ENCODE measurements at regions not wholly inside any gene's neighbourhood (a gene's known extent, or its start where the extent isn't known, plus 50 kb on each side); places are given as distances from the start of the nearest gene placed in this dataset.

GRCh38 chr1:82195245-82195644 is 394.5 kb downstream of the ADGRL2 start:
- no peak for DNase-seq (ENCODE audit: low read depth)

GRCh38 chr1:82185084-82185483 is 384.4 kb downstream of the ADGRL2 start:
- no peak for DNase-seq (ENCODE audit: low read depth)

- DNase-seq (ENCODE audit: low read depth) = no peak
Measured at GRCh38 chr1:82181846-82182245, 381.1 kb downstream of the ADGRL2 start.

DNA sequence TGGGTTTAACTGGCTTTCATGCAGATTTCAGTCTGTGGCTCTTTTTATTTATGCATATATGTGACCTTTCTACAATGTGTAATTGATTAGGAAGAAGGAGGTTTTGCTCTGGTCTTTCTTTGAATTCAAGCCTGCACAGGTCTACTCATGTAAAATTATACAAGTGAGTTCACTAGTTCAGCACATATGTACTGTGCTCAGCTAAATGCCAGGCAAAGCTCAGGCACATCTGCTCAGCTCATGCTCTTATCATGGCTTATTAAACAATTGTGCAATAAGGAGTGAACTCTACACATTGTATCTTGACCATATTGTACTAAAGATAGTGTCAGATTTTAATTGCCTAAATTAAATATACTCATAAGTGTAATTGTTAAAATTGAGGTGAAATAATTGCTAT is 378.4 kb downstream of the ADGRL2 start:
- no peak for DNase-seq (ENCODE audit: low read depth)

GRCh38 chr1:82177192-82177591 is 376.5 kb downstream of the ADGRL2 start:
- DNase-seq (ENCODE audit: low read depth) = no peak

DNA sequence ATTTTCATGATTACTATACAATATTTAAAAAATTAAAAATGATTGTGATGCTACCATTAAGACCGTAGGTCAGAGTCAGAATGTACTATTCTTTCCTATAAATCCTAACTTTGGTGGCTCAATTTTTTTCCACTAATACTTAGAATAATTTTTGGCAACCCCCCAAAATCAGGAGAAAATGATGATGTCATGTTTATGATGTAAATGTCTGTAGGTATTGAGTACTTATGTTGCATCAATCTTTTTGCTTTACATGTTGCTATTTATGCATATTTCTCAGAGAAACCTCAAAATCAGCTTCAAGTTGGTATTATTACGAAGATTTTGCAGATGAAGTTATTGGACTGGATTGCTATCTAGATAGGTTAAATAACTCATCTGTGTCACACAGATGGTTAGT is 371.2 kb downstream of the ADGRL2 start:
- DNase-seq (ENCODE audit: low read depth) = no peak

DNA sequence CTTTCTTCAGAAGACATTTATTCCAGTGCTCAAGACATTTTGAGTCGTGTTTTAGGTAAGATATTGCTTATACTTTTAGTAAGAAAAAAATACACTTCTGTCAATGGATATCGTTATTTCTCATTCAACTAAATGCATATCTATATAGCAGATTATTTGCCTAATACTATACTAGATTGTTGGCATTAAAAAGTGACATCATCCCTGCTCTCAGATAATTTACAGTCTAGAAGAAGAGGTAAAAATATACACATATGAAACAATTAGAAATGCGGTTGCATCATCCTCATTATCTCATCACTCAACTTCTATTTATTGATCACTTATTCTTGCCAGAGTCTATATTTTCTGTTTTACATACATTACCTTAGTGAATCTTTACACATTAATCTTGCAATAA is 367.7 kb downstream of the ADGRL2 start:
- no peak for DNase-seq (ENCODE audit: low read depth)

- DNase-seq (ENCODE audit: low read depth) = no peak
Measured at GRCh38 chr1:82165304-82165703, 364.6 kb downstream of the ADGRL2 start.

- DNase-seq (ENCODE audit: low read depth) = no peak
Measured at GRCh38 chr1:82162486-82163420, 362.0 kb downstream of the ADGRL2 start.

DNA sequence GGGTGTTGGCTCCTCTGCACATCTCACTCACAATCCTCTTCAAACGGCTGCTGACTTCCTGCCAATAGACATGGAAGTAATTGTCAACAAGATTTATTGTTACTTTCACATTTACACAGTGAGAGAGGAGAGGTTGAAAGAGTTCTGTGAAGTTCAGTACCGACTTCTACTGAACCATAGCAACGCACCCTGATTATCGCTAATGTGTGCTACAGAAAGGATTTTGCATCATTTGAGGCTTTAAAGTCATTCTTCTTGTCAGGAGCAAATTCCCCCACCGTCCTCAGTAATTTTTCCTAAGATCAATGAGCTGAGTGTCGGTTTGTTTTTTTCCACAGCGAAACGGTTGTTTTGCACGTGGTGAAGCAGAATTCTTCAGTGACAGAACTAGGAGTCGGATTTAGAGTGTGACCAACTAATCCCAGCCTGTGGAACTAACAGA is 361.0 kb downstream of the ADGRL2 start:
- DNase-seq (ENCODE audit: low read depth) = no peak

DNA sequence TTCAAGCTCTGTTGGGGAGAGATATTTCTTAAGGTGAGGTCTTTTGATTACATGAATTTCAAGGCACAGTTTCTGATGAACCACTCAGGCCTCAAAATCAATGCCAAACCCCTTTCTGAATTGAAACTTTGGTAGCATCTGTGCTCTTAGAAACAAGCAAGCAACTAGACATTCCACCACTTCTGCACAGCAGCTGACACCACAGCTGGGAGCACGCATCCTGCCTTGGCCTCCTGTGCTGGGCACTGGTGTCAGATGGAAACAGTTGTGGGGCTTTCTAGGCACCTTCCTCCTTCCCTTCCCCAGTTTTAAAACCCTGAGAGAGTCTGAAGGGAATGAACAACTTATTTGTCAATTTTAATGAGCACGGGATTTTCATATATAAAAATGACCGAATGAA is 360.2 kb downstream of the ADGRL2 start:
- DNase-seq (ENCODE audit: low read depth) = no peak

DNA sequence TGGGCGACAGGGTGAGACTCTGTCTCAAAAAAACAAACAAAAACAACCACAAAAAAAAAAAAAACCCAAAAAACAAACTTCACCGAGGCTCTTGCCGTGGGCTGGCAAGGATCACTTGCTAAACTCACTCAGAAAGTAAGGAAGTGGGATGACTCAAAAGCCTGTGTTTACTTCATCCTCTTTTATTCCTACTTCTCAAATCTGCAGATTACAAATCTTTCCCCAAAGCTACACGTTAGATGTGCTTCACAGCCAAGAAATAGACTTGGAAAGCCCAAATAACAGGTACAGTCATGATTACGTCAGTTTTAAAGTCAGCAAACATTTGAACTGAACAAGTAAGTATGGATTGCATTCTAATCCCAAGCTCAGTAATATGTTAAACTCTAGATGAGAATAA is 359.3 kb downstream of the ADGRL2 start:
- DNase-seq (ENCODE audit: low read depth) = no peak

GRCh38 chr1:82158981-82159380 is 358.2 kb downstream of the ADGRL2 start:
- no peak for DNase-seq (ENCODE audit: low read depth)

GRCh38 chr1:82154219-82154970 is 353.7 kb downstream of the ADGRL2 start:
- no peak for DNase-seq (ENCODE audit: low read depth)

DNA sequence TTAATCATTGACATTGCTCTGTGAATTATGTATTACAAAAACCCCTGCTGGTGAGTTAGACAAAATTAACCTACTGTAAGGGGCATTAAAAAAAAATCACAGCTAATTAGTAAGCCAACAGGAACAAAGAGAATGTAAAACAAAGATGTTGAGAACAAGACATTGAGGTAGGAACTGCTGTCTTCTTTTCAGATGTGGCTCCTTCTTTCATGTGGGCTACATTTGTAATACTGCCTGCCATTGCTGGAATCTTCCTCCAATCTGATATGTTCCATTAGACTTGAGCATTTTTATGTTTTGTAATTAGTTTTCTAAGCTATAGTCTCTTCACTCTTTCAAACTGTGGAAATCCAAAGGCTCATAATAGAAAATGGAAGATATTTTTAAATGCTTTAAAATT is 353.0 kb downstream of the ADGRL2 start:
- DNase-seq (ENCODE audit: low read depth) = no peak

DNA sequence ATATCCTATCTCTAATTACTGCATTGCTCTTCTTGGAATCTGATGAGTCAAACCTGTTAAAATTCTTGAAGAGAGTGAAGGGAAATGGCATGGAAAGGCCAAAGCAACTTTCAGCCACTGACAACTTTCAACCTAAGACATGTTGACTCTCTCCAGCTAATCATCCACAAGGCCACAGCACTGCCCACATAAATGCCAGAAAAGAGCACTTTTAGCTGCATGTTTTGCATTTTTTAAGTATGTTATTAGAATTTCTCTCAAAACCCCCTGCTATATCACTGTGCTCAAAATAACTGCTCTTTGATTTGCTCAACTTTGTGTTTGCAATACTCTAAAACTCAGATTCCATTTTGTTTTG is 352.5 kb downstream of the ADGRL2 start:
- no peak for DNase-seq (ENCODE audit: low read depth)

GRCh38 chr1:82152356-82153271 is 351.9 kb downstream of the ADGRL2 start:
- DNase-seq (ENCODE audit: low read depth) = no peak

GRCh38 chr1:82145656-82146055 is 344.9 kb downstream of the ADGRL2 start:
- no peak for DNase-seq (ENCODE audit: low read depth)

DNA sequence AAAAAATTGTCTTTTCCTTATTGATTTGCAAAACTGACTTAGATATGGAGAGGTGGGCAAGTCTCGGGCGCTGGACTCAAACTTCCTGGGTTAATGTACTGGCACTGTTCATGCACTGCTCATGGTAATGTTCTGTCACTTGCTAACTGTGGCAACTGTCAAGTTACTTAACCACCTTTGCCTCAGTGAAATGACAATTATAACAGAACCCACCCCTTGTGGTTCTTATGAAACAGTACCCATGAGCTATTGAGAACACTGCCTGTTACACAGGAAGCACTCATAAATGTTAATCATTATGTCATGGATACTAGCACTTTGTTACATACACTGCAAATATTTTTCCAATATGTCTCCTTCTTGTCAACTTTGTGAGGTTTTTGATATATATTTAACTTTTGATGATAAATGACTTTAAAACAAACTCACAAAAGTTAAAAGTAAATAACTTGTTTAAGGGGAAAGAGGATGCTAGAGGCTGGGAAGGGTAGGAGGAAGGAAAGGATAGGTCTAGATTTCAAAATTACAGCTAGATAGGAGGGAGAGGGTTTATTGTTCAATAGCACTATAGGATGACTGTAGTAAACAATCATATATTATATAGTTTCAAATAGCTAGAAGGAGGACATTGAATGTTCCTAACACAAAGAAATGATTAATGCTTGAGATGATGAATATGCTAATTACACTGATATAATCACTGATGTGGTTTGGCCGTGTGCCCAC is 342.5 kb downstream of the ADGRL2 start:
- no peak for DNase-seq (ENCODE audit: low read depth)

GRCh38 chr1:82141390-82141789 is 340.7 kb downstream of the ADGRL2 start:
- DNase-seq (ENCODE audit: low read depth) = no peak

DNA sequence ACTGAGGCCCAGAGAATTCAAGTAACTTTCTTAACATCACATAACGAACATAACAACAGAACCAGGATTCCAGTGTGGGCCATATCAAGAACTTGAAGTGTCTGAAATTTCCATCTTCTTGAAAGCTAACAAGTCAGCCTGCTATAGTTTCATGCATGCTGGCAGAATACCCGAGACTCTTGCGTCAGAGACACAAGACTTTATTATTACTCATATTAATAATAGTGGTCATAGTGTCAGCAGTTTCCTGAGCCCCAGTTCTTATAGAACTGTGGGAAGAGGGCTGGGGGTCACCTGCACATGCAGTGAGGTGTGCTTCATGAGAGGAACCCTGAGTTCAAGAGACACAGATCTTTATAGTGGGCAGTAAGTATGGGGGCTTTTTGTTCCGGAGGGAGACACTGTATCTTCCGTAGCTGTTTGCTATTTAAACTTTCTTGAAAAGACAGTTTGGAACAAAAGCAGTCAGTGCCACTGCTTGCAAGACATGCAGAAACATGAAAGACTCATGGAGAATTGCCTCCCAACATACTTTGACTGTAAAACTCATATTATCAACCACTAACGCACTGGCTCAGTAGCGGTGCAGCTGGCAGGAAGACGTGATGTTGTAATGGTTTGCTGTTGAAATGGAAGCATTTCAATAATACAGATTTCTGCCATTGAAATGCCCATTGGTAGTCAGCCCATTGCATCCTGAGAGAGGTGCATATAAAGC is 339.2 kb downstream of the ADGRL2 start:
- no peak for DNase-seq (ENCODE audit: low read depth)

Data from CMK (cell line).